ENCODE measurements at regions not wholly inside any gene's neighbourhood (a gene's known extent, or its start where the extent isn't known, plus 50 kb on each side); places are given as distances from the start of the nearest gene placed in this dataset.

DNA sequence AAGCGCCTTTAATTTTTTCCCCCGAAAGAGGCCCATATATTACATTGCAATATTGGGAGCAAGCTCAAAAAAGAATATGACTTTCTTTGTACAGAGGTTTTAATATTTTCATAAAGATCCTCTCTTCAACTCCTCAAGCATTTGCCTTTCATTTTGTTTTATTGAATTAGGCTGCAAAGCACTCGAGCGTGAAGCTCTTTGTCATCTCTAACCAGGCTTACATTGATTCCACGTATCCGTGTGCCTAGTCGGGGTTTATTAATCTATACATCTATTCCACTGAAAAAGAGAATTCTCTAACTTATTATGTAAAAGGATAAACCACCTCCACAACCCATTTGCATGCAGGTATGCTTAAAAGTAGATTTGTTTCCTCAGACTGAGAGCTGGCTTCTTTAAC, 234.8 kb upstream of the TMPO start:
- no peak for DNase-seq (ENCODE audit: low spot score)

DNA sequence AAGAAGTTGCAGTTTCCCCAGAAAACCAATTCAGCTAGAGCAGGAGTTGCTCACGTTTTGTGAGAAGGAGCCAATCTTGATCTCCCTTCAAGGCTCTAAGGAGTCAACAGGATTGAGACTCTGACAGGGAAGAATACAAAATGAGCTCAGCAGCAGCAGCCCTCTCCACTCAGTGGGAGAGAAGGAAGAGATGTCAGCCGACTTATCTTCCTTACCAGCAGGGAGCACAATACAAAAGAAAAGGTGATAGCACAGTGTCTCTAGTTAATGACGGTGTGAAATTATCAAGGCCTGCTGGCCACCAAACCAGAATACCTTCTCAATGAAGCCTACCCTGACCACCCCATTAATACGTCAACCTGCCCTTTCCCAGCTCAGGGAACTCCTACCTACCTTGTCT, 223.6 kb upstream of the TMPO start:
- no peak for DNase-seq (ENCODE audit: low spot score)

DNA sequence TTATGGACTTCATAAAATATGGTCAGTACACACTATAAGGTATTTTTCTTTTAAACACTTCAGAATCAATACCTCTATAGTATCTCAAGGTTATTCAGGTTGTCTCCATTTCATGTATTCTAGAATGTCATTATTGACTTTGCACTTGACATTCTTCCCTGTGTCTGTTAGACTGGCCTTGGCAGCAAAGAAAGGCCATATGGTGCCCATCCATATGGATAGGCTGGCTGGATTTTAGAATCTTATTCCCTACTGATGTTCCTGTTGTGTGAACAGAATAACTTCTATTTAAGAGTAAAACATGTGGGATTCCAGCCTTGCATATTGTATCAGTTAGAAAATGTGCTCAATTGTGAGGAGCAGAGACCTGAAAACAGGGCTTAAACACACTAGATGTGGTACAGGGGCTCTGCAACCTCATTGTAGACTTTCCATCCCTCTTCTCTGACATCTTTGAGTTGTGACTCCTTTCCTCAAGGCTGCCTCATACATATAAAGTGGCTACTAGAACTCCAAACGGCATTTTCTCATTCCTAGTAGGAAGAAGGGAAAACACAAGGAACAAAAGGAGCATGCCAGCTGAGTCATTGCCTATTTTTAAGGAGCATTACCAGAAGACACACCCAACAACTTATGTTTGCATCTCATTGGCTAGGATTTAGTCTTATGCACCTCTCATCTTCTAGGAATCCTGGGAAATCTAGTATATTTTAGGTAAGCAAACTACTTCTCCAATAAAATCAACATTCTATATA, 221.2 kb upstream of the TMPO start:
- no peak for DNase-seq (ENCODE audit: low spot score)

DNA sequence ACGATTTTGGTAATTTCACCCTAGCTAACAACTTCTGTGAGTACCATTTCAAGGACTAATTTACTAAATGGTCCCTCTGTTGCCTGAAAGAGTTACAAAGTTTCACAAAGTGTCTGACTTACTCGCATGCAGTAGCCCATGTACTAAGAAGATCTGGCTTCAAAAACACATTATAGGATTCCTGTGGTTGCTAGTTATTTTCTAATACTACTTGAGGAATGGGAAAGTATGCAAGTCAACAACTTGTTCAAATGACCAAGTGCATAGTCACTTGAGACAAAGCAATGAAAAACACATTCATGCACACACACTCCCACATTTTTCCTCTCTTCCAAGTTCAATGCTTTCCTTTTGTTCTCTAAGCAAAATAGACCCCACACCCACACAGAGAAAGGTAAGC, 219.7 kb upstream of the TMPO start:
- DNase-seq (ENCODE audit: low spot score), result no peak

DNA sequence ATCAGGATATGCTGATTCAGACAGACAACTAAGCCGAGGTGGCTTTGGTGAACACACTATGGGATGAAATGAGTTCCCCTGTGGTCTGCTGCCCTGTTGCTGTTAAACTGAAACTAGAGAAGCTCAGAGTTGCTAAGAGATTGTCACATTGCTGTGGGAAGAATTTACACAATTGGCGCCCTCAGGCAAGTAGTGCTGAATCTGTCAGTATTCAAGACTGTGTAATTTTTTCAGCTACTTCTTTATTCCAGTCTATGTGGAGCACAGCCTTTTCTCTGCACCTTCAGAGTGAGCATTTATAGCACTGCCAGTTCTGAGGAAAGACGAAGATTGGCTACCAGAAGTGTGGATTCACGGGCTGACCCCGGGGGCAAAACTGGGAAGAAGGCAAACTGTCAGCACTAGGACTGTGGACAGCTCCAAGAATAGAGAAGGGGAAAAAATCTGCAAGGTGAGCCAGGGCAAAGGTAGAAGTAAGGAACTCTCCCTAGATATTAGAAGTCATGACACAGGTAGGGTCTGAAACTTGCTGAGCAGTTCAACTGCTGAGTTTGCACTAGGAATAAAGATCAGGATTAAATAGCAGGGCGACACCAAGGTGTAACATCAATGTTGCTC, 218.8 kb upstream of the TMPO start:
- DNase-seq (ENCODE audit: low spot score), result no peak

DNA sequence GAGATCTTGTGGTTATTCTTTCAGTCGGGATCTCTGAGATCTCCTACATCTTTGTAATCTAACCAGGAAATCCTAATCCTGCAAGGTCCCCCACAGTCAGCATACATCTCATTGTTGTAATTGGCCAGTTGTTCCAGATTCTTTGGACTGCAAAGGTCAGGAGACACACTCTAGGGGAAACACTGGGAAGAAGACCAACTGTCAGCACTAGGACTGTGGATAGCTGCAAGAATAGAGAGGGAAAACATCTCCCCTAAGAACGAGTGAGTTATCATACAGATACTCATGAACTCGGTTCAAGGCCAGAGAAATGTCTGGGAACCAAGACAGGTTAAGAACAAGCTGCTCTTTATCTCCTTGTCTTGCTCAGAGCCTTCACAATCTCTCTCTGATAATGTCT, 217.9 kb upstream of the TMPO start:
- DNase-seq (ENCODE audit: low spot score), result no peak

DNA sequence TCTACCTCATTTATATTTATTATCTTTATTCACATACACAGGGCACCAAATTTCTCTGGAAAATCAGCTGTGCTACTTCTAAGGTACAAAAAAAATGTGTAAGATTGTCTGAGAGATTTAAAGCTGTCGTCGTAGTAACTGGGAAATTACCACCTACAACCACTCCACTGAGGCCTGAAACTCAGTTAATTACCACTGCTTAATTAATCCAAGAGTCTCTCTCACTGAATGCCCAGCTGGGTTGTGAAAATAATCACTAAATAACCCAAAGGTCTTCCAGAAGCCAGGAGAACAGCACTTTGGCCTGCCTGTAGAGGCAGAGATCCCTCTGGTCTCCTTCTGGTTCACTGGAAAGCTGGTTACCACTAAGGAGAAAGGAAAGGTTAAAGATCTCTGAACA, 207.2 kb upstream of the TMPO start:
- no peak for DNase-seq (ENCODE audit: low spot score)

DNA sequence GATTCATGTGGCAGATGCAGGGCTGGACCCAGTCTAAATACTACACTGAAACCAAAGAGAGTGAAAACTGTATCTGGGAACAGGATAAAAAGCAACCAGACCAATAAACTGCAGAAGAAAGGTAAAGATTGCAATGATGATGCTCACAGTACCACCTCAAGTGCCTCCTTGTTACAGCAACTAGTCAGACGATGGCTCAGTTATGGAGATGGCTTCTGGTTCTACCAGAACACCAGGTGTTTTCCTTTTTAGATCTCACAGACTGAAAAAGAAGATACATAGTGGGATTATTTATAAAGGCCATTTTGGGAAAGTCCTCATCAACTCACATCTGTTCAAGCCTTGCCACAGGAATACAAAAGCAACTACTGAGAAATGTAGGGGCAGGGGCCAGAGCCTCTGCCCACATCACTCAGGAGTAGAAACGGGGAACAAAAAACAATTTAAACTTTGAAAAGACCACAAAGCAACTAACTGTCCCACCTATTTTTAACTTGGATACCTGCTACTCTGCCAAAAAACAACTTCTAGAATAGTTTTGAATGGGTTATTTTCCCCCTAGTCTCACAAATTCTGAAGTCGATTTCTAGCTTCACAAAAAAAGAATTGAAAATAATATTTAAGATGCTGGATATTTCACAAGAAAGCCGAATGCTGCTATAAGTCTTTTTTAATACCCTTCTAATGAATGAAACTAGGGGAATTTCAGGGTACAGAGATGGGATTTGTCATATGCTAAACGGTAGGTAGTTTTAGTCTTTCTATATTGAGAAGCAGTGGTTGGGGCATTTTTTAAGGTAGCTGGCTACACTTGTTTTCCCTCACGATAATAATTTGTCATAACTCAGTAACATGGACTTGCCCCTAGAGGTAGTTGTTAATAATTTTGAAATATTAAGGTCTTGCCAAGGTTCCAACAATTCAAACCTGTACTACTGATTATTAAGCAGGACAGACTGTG, 197.2 kb upstream of the TMPO start:
- no peak for DNase-seq (ENCODE audit: low spot score)

DNA sequence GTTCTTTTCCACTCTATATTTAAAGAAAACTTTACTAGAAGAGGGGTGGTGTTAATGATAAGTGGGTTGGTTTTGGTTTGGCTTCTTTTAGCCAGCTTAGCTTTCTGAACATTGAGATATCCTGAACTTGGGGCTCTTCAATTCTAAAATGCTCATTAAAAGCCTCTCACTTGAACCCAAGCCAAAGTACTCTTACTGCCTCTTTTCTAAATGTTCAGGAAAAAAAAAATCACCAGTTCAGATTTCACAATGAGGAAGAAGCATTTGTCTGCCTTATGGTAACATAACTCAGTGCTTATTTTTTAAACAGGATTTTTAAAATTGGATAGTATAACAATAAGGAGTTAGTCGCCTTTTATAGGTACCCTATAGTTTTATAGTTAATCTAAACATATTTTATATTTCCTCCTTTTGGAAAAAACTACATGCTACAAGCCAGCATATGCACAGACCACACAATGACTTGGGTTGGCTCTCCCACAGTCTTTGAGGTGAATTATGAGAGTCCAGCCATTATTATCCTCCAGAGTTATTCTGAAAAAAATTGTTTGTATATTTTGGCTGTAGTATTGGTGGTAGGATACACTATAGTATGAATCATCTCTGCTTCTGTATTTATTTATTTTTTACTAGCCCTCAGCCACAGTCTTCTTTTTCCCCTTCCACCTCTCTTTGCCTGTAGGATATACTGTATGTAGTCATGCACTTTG, 195.5 kb upstream of the TMPO start:
- no peak for DNase-seq (ENCODE audit: low spot score)

DNA sequence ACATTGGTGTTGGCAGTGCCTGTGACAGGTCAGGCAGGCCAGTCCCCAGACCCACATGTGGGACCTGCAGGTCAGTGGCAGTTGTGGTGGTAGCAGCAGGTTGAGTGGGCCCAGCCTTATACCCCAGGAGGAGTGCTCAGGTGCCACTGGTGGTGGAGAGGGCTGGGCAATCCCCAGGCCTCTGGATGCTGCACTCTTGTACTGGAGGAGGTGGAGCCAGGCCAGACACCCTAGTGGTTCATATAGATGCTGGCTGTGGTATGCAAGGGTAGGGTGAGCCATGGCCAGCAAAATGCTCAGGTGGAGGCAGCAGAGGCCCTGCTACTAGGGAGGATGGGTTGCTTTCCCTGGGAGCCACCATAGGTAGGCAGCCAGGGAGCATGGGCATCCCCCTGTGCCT, 190.4 kb upstream of the TMPO start:
- DNase-seq (ENCODE audit: low spot score), result no peak

DNA sequence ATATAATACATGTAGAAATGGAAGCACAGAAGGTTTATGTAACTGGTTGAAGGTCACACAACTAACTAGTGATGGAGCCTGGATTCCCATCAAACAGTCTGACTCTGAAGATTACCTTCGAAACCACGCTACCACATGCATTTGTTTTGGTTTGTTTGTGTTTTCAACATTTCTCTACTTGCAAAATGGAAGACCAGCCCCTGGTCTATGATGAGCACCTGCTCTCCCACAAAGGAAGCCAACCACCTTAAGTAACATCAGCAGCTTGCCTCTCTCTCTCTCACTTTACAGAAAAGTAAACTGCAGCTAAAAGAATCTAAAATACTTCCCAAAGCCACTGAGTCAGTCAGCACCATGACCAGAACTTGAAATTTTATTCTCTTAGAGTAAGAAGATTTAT, 186.9 kb upstream of the TMPO start:
- DNase-seq (ENCODE audit: low spot score), result no peak

DNA sequence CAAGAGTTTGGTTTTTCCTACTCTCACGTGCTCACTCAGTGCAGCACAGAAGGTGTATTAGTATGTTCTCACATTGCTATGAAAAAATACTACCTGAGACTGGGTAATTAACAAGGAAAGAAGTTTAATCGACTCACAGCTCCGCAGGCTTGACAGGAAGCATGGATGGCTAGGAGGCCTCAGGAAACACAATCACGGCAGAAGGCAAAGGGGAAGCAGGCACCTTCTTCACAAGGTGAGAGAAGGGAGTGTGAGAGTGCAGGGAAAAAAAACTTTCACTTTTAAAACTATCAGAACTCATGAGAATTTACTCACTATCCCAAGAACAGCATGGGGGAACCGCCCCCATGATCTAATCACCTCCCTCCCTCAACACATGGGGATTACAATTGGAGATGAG, 185.8 kb upstream of the TMPO start:
- DNase-seq (ENCODE audit: low spot score), result no peak

DNA sequence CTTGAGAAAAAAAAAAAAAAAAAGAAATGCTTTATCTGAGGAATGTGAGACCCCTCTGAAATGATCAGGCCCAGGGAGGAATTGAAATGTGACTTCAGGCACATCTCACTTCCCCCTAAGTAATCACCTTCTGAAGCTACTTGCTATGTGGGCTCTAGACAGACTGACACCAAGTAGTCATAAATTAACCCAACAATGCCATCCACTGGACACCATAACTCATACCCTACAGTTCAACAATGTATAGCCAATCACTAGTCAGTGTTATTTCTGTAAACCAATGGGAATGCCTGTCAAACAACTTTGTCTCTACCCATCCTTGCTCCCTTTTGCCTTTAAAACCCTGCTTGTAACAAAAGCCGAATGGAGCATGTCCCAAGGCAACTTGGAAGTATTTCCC, 182.7 kb upstream of the TMPO start:
- DNase-seq (ENCODE audit: low spot score), result no peak

DNA sequence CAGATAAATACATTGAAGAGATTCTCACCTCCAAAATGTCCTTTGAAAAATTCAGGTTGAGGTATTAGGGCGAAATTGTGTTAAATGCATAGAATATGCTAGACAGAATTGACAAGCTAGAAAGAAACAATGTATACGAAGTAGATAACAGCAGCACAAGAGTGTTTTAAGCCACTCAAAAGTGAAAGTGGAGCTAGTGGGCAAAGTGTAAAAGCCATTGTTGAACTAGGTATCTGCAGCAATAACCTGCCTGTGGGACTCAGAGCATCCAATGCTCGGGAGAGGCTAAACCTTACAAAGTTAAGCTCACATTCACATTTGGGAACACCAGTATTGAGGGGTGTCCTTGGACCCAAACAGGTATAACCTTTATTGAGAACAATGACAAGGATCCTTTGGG, 180.6 kb upstream of the TMPO start:
- DNase-seq (ENCODE audit: low spot score), result no peak

DNA sequence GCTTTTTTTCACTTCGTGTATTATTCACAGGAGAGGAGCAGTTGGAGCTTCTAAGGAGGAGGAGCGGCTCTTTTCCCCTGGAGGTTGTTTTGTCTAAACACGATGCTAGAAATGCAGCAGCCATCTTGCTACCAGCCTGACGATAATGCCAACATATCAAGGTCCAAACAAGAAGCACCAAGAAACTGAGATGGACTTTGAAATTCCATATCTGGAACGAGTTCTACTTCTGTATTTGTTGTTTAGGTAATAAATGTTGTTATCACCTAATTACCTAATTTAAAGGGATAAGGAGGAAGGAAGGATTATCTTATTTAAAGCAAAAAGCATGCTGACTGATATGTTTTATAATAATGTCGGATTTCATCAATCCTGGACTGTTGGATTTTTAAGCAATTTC, 174.4 kb upstream of the TMPO start:
- no peak for DNase-seq (ENCODE audit: low spot score)

DNA sequence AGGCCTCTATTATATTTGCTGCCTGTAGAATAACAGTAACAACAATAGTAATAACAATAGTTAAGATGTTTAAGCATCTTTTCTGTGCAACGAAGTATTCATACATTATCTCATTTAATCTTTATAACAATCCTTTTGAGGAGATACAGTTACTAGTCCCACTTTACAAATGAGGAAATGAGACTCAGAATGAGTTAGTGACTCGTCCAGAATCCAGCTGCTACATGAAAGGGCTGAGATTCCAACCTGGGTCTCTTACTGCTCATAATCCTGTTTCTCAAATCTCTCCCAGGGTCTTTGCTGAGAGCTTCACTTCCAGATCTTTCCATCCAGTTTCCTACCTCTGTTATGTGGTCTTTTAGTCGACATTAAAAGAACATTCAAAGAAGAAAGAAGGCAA, 173.7 kb upstream of the TMPO start:
- DNase-seq (ENCODE audit: low spot score), result no peak

DNA sequence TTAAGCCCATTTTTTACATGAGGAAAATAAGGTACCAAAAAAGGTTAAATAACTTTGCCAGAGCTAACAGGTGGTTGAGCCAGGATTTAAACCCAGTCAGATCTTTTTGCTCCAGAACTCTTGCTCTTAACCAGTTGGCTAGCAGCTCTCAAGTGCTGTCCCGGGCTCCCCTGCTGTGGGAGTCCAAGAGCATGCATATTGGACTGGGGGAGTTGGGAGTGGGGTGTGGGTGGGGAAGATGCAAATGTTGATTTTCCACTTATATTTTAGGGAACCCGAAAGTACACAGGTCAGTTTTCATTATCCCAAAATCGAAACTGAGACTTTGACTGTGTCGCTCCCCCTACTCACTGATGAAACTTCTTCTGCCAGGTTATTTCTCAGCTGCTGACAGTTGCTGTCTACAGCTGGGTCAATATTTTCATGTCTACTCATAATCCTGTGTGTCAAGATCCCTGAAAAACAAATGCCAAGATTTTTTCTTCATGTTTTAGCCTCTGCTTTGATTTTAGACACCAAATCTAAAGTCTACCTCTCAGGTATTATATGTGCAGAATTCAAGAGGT, 172.3 kb upstream of the TMPO start:
- no peak for DNase-seq (ENCODE audit: low spot score)

DNA sequence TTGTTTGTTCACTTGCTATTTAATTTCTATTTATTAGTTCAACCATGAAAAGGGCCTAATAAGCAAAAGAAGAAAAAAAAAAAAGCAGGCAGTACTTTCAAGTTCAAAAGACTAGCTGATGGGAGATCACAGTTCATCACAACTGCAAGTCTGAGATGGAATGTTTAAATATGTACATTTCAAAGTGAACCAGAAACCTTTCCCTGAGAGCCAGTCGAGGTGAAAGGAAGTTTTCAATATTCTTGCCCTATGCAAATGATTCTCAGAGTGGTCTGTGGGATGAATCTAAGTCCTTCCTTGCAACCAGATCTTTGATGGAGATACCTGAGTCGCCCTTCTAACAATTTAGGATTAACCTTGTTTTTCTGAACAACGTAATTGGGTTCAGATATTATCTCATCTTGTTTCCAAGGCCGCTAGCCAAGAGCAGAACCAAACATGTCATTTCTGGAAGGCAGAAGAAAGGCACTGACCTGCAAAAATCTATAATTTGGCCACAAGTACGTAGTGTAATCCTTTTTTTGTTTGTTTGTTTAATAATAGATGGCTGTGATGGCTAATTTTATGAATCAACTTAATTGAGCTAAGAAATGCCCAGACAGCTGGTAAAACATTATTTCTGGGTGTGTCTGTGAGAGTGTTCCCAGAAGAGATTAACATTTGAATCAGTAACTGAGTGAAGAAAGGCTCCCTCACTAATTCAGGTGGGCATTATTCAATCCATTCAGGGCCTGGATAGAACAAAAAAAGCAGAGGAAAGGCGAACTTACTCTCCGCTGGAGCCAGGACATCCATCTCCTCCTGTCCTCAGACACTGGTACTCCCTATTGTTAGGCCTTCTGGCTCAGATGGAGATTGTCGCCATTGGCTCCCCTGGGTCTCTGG, 171.1 kb upstream of the TMPO start:
- DNase-seq (ENCODE audit: low spot score), result no peak

DNA sequence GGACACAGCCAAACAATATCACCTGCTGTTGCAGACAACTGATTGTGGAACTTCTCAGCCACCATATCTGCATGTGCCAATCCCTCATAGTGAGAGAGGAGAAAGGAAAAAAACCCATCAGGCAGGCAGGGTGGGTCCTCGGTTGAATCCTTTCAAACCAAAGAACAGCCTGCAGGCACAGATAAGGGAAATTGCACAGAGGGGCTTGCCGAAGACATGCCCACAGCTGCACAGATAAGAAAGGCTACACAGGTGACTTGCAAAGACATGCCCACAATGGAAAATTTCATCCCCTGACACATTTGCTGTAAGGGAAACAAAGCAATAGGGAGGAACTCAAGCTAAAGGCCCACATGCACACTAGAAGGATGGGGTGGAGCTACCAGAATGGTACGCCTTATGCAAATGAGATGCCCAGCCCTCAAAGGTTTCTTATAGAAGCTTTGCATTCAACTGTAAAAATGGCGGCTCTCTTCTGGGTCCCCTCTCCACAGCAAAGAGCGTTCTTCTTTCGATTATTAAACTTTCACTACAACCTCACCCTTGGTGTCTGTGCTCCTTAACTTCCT, 170.0 kb upstream of the TMPO start:
- DNase-seq (ENCODE audit: low spot score), result no peak

DNA sequence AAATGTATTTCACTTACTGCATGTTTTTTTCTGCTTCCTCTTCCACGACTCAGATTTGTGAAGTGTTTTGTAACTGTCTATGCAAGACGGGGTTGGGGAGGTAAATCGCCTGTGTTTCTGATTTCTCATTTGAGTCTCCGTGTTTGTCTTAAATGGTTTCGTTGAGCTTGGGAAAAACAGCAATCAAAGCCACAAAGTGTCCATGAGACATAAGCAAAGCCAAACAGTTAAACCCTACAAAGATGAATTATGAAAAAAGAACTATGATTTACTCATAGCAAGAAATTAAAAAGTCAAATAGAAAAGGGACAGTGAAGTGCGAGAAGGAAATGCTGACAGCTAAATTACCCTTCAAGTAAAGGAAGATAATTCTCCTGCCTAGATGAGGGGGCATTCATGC, 164.3 kb upstream of the TMPO start:
- no peak for DNase-seq (ENCODE audit: low spot score)

DNA sequence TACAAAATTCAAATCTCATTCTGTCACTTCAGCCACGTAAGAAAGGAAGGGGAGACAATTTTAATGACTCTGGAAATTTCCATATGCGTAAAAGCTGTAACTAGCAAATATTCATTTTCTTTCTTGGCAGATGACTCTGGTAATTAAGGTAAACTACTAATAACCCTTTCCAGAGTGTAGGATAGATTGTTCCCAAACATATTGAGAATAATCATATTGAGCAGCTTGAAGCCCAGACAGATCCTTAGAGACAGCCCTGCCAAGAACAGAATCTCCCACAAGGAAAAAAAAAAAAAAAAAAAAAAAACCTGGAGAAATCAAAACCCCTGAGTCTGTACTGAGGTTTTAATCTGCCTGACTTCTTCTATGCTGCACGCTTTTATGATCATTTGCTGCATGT, 163.6 kb upstream of the TMPO start:
- DNase-seq (ENCODE audit: low spot score), result no peak
